Activated B cell treated with CpG ODN at 0.5 μM for 24 hours (primary cell): ENCODE measurements at regions not wholly inside any gene's neighbourhood (a gene's known extent, or its start where the extent isn't known, plus 50 kb on each side); places are given as distances from the start of the nearest gene placed in this dataset.

ENCODE experiments used
- ATAC-seq: fragments of 200-7000 bp; cut with Tn5 transposase; one replicate; pipeline ENCODE4 v1.10.0; 2021; ENCODE audit warnings: low read depth, mild to moderate bottlenecking, moderate library complexity
- CTCF ChIA-PET: fragments of 350-600 bp; sonication (Branson Sonifier 250); formaldehyde crosslinking; loops from one replicate; lab custom pipeline; 2021; ENCODE audit warnings: antibody characterized with exemption; lab: Charles Lee
- POLR2A ChIA-PET: fragments of 350-600 bp; sonication (Branson Sonifier 250); formaldehyde crosslinking; loops from one replicate; lab custom pipeline; 2021; ENCODE audit warnings: antibody characterized with exemption; lab: Charles Lee
- DNase-seq: peaks from one replicate; pipeline ENCODE4 v3.0.0; 2022
- H3K27ac Mint-ChIP-seq: one replicate; pipeline ENCODE4 v1.8.0; 2020; ENCODE audit warnings: mixed read lengths
- H3K27me3 Mint-ChIP-seq: one replicate; pipeline ENCODE4 v1.8.0; 2021; ENCODE audit warnings: mixed read lengths
- H3K36me3 Mint-ChIP-seq: one replicate; pipeline ENCODE4 v1.8.0; 2021; ENCODE audit warnings: low read depth, mixed read lengths
- H3K4me1 Mint-ChIP-seq: one replicate; pipeline ENCODE4 v1.8.0; 2021; ENCODE audit warnings: mixed read lengths
- H3K4me3 Mint-ChIP-seq: one replicate; pipeline ENCODE4 v1.8.0; 2020; ENCODE audit warnings: mild to moderate bottlenecking, mixed read lengths
- H3K9me3 Mint-ChIP-seq: one replicate; pipeline ENCODE4 v1.8.0; 2020; ENCODE audit warnings: mixed read lengths
- CTCF ChIP-seq: fragments of 200-600 bp; IDR thresholded peaks from one replicate; pipeline ENCODE4 v1.8.0; 2022; ENCODE audit warnings: antibody characterized with exemption, mild to moderate bottlenecking
- intact Hi-C: fragments of 100-400 bp; cut with micrococcal nuclease; formaldehyde crosslinking; loops from one replicate; pipeline ENCODE4 v1.15.1; 2024

- no peak for TF ChIP-seq CTCF
- ATAC-seq (no peak), DNase-seq (no peak)
- Mint-ChIP-seq H3K27ac (no peak overlapping the region), H3K4me1 (no peaks in the 10 kb centered on the region), H3K27me3 (no peaks in the 10 kb centered on the region), H3K9me3 (no peaks in the 10 kb centered on the region), H3K4me3 (no peak overlapping the region), H3K36me3 (no peaks in the 10 kb centered on the region)
- intact Hi-C loops, result no loop called here
- CTCF ChIA-PET, result no interaction called here
- POLR2A ChIA-PET, result no interaction called here
Measured at GRCh38 chr15:97759363-97759762, 201.1 kb upstream of the ARRDC4 start.

GRCh38 chr15:97761110-97761509 is 199.4 kb upstream of the ARRDC4 start:
- POLR2A ChIA-PET, result no interaction called here
- no peak for TF ChIP-seq CTCF
- intact Hi-C loops, result no loop called here
- no peaks in the 10 kb centered on the region for H3K36me3 Mint-ChIP-seq
- H3K4me3 Mint-ChIP-seq, result no peak overlapping the region
- ATAC-seq, result no peak
- no peaks in the 10 kb centered on the region for H3K27me3 Mint-ChIP-seq
- DNase-seq, result no peak
- H3K27ac Mint-ChIP-seq, result no peak overlapping the region
- H3K4me1 Mint-ChIP-seq, result no peaks in the 10 kb centered on the region
- no peaks in the 10 kb centered on the region for H3K9me3 Mint-ChIP-seq
- CTCF ChIA-PET, result no interaction called here

- ChIA-PET CTCF (no interaction called here), POLR2A (no interaction called here)
- no peak for DNase-seq
- ATAC-seq, result no peak
- Mint-ChIP-seq H3K27ac (no peak overlapping the region), H3K9me3 (peaks cover 3% of the 10 kb centered on the region), H3K36me3 (no peaks in the 10 kb centered on the region), H3K4me1 (no peaks in the 10 kb centered on the region), H3K4me3 (no peak overlapping the region), H3K27me3 (no peaks in the 10 kb centered on the region)
- intact Hi-C loops, result no loop called here
- TF ChIP-seq CTCF, result no peak
Measured at GRCh38 chr15:97783240-97783639, 177.3 kb upstream of the ARRDC4 start.

- ChIA-PET POLR2A (no interaction called here), CTCF (no interaction called here)
- no peak for ATAC-seq
- intact Hi-C loops, result no loop called here
- TF ChIP-seq CTCF, result no peak
- H3K4me1 Mint-ChIP-seq, result no peaks in the 10 kb centered on the region
- no peaks in the 10 kb centered on the region for H3K27me3 Mint-ChIP-seq
- H3K9me3 Mint-ChIP-seq, result peaks cover 2% of the 10 kb centered on the region
- H3K36me3 Mint-ChIP-seq, result no peaks in the 10 kb centered on the region
- DNase-seq, result no peak
- H3K4me3 Mint-ChIP-seq, result no peak overlapping the region
- H3K27ac Mint-ChIP-seq, result no peak overlapping the region
Measured at GRCh38 chr15:97786741-97787140, 173.8 kb upstream of the ARRDC4 start.

GRCh38 chr15:97790180-97790579 is 170.3 kb upstream of the ARRDC4 start:
- no peak for DNase-seq
- POLR2A ChIA-PET, result no interaction called here
- H3K4me1 Mint-ChIP-seq, result no peaks in the 10 kb centered on the region
- no peaks in the 10 kb centered on the region for H3K36me3 Mint-ChIP-seq
- no peak overlapping the region for H3K4me3 Mint-ChIP-seq
- intact Hi-C loops, result no loop called here
- no peak for ATAC-seq
- H3K27ac Mint-ChIP-seq, result no peak overlapping the region
- no peaks in the 10 kb centered on the region for H3K27me3 Mint-ChIP-seq
- H3K9me3 Mint-ChIP-seq, result peaks cover 3% of the 10 kb centered on the region
- CTCF ChIA-PET, result no interaction called here
- TF ChIP-seq CTCF, result no peak
